ENCODE measurements at regions not wholly inside any gene's neighbourhood (a gene's known extent, or its start where the extent isn't known, plus 50 kb on each side); places are given as distances from the start of the nearest gene placed in this dataset.

DNA sequence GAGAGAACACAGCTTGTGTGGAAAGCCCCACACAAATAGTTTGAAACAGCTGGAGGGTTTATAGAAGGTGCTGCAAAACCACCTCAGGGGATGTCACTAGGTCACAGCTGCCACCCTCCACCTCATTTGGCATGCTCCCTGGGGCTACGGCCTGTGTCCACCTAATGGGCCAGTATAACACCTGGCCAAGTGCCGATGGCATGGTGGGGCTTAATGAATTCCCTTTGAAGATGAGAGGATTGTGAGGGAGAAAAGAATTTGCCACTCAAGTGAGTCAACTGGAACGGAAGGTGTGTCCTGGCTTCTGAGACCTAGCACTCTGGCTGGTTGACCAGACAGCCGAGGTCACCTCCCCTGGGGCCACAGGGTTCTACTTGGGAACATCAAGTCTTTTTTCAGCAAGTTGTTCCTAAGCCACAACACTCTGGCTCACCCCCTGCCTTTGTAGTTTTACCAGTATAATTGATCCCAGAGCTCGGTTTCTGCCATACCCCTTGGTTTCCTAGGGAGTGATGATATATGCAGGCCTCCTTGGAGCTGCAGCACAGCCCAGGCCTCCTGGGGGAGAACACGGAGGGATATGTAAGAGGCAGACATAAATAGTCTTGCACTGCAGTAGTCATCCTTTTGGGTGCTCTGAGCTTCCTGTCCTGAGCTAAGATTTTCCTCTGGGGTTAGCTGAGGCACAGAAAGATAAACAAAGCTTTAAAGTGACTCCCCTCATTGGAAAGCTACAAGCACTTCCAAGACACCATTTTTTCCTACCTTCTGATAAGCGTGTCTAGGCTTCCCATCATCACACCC is 178.2 kb upstream of the LPP start:
- TF ChIP-seq, protein P1, sequence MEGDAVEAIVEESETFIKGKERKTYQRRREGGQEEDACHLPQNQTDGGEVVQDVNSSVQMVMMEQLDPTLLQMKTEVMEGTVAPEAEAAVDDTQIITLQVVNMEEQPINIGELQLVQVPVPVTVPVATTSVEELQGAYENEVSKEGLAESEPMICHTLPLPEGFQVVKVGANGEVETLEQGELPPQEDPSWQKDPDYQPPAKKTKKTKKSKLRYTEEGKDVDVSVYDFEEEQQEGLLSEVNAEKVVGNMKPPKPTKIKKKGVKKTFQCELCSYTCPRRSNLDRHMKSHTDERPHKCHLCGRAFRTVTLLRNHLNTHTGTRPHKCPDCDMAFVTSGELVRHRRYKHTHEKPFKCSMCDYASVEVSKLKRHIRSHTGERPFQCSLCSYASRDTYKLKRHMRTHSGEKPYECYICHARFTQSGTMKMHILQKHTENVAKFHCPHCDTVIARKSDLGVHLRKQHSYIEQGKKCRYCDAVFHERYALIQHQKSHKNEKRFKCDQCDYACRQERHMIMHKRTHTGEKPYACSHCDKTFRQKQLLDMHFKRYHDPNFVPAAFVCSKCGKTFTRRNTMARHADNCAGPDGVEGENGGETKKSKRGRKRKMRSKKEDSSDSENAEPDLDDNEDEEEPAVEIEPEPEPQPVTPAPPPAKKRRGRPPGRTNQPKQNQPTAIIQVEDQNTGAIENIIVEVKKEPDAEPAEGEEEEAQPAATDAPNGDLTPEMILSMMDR (IDR thresholded peaks at IDR 0.05) = no peak

DNA sequence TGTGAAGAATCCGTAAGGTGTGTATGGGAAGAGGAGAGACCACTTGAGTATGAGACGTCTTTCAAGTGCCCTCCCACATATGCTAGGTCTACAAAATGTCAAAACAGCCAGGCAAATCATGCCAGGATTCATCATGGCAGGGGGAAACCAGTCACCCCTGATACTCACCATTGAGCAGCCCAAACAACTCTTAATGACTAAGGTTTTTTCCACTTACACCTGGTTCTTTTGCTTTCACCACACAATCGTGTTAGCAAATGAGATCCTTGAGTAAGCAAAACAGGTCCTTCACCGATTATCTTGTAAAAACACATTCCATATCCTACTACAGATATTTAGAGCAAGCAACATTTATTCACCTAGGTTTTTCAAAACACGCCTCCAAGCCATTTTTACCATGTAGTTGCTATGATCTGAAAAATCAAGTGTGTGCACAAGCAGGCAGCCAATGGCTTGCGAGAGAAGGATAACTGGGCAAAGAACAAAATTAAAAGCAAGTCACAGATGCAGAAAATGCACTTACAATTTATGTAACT is 177.5 kb upstream of the LPP start:
- H3K4me1 ChIP-seq = no peaks in the 10 kb centered on the region
- no peak overlapping the region for H3K9ac ChIP-seq
- no peak overlapping the region for H3K4me3 ChIP-seq (ENCODE audit: low read depth, low read length)
- H2AFZ ChIP-seq = no peak overlapping the region
- H3K27me3 ChIP-seq (ENCODE audit: control insufficient read depth, insufficient read depth, low read length) = no peaks in the 10 kb centered on the region
- H3K36me3 ChIP-seq (ENCODE audit: control insufficient read depth, insufficient read depth, low read length) = no peaks in the 10 kb centered on the region
- no peak overlapping the region for H3K27ac ChIP-seq
- TF ChIP-seq, protein P1 (IDR thresholded peaks at IDR 0.05) = no peak
- H3K9me3 ChIP-seq (ENCODE audit: control insufficient read depth, low read length) = no peaks in the 10 kb centered on the region
- no peak overlapping the region for H3K4me2 ChIP-seq (ENCODE audit: low read length)
- no peaks in the 10 kb centered on the region for H3K79me2 ChIP-seq

More for the DNA sequence above, 178.2 kb upstream of the LPP start:
- H3K9ac ChIP-seq = no peak overlapping the region
- H3K4me3 ChIP-seq (ENCODE audit: low read depth, low read length) = no peak overlapping the region
- no peaks in the 10 kb centered on the region for H3K9me3 ChIP-seq (ENCODE audit: control insufficient read depth, low read length)
- H3K79me2 ChIP-seq = no peaks in the 10 kb centered on the region
- H3K27me3 ChIP-seq (ENCODE audit: control insufficient read depth, insufficient read depth, low read length) = no peaks in the 10 kb centered on the region
- H3K4me1 ChIP-seq = no peaks in the 10 kb centered on the region
- no peak overlapping the region for H3K4me2 ChIP-seq (ENCODE audit: low read length)
- H3K36me3 ChIP-seq (ENCODE audit: control insufficient read depth, insufficient read depth, low read length) = no peaks in the 10 kb centered on the region
- H3K27ac ChIP-seq = no peak overlapping the region
- H2AFZ ChIP-seq = no peak overlapping the region

DNA sequence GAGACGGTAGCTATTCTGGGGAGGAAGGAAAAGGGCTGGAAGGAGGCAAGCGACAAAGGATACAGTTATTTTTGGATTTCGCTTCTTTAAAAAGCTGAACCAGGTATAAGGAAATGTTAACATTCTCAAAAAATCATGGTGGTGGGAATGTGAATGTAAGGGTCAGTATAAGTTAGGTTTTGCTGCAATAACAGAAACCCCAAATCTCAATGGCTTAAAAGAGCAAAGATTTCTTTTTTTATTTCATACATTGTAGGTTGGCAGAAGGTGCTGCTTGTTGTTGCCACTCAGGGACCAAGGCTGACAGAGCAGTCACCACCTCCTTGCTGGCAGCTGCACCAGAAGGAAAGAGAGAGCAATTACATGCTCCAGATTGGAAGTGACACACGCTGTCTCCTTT is 176.3 kb upstream of the LPP start:
- Histone ChIP-seq H3K4me1 (no peaks in the 10 kb centered on the region), H3K27me3 (ENCODE audit: control insufficient read depth, insufficient read depth, low read length) (no peaks in the 10 kb centered on the region), H2AFZ (no peak overlapping the region), H3K27ac (no peak overlapping the region), H3K9ac (no peak overlapping the region), H3K79me2 (no peaks in the 10 kb centered on the region), H3K4me3 (ENCODE audit: low read depth, low read length) (no peak overlapping the region), H3K36me3 (ENCODE audit: control insufficient read depth, insufficient read depth, low read length) (no peaks in the 10 kb centered on the region), H3K9me3 (ENCODE audit: control insufficient read depth, low read length) (no peaks in the 10 kb centered on the region), H3K4me2 (ENCODE audit: low read length) (no peak overlapping the region)
- TF ChIP-seq, protein P1 (IDR thresholded peaks at IDR 0.05) = no peak

DNA sequence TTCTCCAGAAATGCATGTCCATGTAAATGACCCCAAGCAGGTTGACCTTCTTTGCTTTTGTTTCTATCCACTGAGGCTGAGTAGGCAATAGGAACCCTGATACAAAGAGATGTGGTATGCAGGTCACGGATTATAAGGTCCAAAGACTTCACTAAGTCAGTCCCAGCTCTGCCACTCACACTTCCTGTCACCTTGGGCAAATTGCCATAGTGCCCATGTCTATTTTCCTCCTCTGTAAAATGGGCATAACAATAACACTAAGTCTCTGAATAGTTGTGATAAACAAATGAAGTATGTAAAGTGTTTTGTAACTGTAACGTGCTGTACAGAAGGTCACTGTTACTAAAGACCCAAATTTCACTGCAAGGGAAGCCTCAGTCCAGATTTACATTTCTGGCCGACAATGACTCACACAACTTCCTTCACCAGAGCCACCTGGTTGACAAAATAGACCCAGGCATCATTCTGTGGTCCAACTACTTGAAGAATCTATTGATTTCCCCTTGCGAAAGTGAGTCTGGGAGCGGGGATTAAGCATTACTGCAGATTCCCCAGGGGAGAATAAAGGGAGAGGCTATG is 175.4 kb upstream of the LPP start:
- H3K27ac ChIP-seq = no peak overlapping the region
- H3K4me1 ChIP-seq = no peaks in the 10 kb centered on the region
- H3K9ac ChIP-seq = no peak overlapping the region
- H3K27me3 ChIP-seq (ENCODE audit: control insufficient read depth, insufficient read depth, low read length) = no peaks in the 10 kb centered on the region
- H2AFZ ChIP-seq = no peak overlapping the region
- H3K36me3 ChIP-seq (ENCODE audit: control insufficient read depth, insufficient read depth, low read length) = no peaks in the 10 kb centered on the region
- no peaks in the 10 kb centered on the region for H3K9me3 ChIP-seq (ENCODE audit: control insufficient read depth, low read length)
- no peak overlapping the region for H3K4me2 ChIP-seq (ENCODE audit: low read length)
- H3K79me2 ChIP-seq = no peaks in the 10 kb centered on the region
- no peak overlapping the region for H3K4me3 ChIP-seq (ENCODE audit: low read depth, low read length)
- TF ChIP-seq, protein P1 (IDR thresholded peaks at IDR 0.05) = no peak
